ENCODE measurements at regions not wholly inside any gene's neighbourhood (a gene's known extent, or its start where the extent isn't known, plus 50 kb on each side); places are given as distances from the start of the nearest gene placed in this dataset.
"Not testable (repeated sequence)": the region's sequence is repeated elsewhere in the genome, so short reads cannot be mapped to it uniquely, and the experiment has no call there.

- DNase-seq (ENCODE audit: insufficient read length) (no peak), FAIRE-seq (no peak)
- TF ChIP-seq POLR2A (IDR thresholded peaks at IDR 0.05; ENCODE audit: low read depth, low read length) (no peak), POLR2AphosphoS5 (IDR thresholded peaks at IDR 0.05; ENCODE audit: low read depth, low read length) (no peak), TAF1 (IDR thresholded peaks at IDR 0.05; ENCODE audit: borderline replicate concordance, low read depth, low read length) (no peak)
These were observed 65.8 kb downstream of the MRPL57 start for GRCh38 chr13:21242236-21242635.

- no peak for DNase-seq (ENCODE audit: insufficient read length)
- no peak for FAIRE-seq
- TF ChIP-seq TAF1 (IDR thresholded peaks at IDR 0.05; ENCODE audit: borderline replicate concordance, low read depth, low read length) (no peak), POLR2A (IDR thresholded peaks at IDR 0.05; ENCODE audit: low read depth, low read length) (no peak), POLR2AphosphoS5 (IDR thresholded peaks at IDR 0.05; ENCODE audit: low read depth, low read length) (no peak)
These were observed 66.8 kb downstream of the MRPL57 start for GRCh38 chr13:21243045-21243897.

DNA sequence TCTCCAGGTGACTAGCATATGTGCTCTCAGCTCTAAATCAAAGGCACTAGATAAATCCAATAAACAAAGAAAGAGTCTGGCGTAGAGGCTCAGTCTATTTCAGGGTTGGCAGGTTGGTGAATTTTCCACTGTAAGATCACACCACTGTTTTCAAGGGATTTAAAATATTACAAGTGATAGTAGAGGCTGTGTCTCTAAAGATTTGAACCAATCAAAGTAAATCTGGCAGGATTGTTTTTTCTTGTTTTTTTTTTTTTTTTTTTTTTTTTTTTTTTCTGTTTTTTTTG is 67.4 kb downstream of the MRPL57 start:
- not testable (repeated sequence) for DNase-seq (ENCODE audit: insufficient read length)

DNA sequence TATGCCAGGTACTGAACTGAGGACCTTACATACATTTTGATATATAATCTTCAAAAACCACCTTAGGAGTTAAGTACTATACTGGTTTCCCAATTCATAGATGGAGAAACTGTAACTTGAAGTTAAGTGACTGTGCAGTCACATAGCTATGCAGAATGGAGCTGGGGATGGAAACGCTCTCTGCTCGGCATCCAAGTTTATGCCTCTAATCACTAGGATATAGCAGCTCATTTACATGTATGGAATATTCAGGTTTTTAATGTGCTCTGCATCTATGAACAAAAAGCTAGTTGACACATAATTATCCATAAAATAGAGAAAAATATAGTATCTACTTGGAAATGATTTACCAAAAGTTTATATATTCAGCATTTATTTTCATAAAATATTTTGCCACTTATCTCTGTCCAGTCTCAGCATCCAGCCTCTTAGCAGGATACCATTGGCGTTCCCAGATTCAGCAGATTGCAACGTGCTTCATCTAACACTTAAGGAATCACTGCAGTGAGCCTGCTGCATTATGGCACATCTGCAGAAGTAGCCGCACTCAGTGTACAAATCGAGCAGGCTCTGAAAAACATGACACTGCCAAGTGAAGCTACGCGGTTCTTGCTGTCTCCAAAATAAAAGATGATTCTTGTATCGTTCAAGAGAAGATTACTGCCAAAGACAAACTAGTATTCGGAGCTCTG is 70.4 kb downstream of the MRPL57 start:
- DNase-seq (ENCODE audit: insufficient read length) (no peak), FAIRE-seq (no peak)
- TF ChIP-seq TAF1 (IDR thresholded peaks at IDR 0.05; ENCODE audit: borderline replicate concordance, low read depth, low read length) (no peak), POLR2AphosphoS5 (IDR thresholded peaks at IDR 0.05; ENCODE audit: low read depth, low read length) (no peak), POLR2A (IDR thresholded peaks at IDR 0.05; ENCODE audit: low read depth, low read length) (no peak)

More for the DNA sequence above, 67.4 kb downstream of the MRPL57 start:
- FAIRE-seq, result not testable (repeated sequence)

GRCh38 chr13:21256351-21256761 is 79.9 kb downstream of the MRPL57 start:
- TF ChIP-seq POLR2AphosphoS5 (IDR thresholded peaks at IDR 0.05; ENCODE audit: low read depth, low read length) (no peak), POLR2A (IDR thresholded peaks at IDR 0.05; ENCODE audit: low read depth, low read length) (no peak), TAF1 (IDR thresholded peaks at IDR 0.05; ENCODE audit: borderline replicate concordance, low read depth, low read length) (no peak)
- DNase-seq (ENCODE audit: insufficient read length) (no peak), FAIRE-seq (no peak)

- no peak for TF ChIP-seq TAF1 (IDR thresholded peaks at IDR 0.05; ENCODE audit: borderline replicate concordance, low read depth, low read length)
- no peak for TF ChIP-seq POLR2AphosphoS5 (IDR thresholded peaks at IDR 0.05; ENCODE audit: low read depth, low read length)
- no peak for TF ChIP-seq POLR2A (IDR thresholded peaks at IDR 0.05; ENCODE audit: low read depth, low read length)
- DNase-seq (ENCODE audit: insufficient read length) (no peak), FAIRE-seq (peak; percentile 40)
These were observed 80.4 kb downstream of the MRPL57 start for GRCh38 chr13:21256891-21257290.

DNA sequence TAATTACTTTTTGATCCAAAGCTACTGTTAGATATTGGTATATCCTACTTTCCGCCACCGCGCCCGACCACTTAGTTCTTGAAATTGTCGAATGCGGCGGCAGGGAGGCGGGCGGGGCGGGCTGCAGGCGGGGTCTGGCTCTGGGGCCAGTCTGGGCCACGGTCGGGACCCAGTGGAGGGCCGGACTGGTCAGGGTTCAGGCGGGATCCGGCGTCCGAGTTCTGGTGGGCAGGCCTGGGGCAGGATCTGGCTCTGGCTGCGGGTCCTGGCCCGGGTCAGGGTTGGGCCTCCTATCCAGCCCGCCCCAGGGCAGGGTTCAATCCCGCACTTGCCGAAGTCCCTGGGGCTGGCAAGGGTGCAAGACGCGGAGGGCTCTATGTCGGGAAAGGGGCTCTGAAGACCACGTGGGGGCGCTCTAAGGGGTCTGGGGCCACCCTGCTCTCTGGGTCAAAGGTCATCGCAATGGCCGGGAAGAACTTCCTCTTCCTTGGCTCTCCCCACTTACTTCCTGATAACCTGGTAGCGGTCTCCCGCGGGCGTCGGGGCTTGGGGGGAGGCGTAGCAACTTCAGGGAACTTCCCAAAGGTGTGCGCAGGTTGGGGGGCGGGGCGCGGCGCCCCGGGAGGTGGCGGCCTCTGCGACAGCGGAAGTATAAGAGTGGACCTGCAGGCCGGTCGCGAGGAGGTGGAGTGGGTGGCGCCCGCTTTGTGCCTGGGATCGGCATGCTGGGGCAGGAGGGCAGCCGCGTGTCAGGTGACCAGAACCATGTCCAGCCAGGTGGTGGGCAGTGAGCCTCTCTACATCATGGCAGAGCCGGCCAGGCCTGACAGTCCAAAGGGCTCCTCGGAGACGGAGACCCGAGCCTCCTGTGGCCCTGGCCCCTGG is 83.4 kb downstream of the MRPL57 start:
- FAIRE-seq (no peak), DNase-seq (ENCODE audit: insufficient read length) (no peak)
- TF ChIP-seq TAF1 (IDR thresholded peaks at IDR 0.05; ENCODE audit: borderline replicate concordance, low read depth, low read length), result no peak
- TF ChIP-seq POLR2A (IDR thresholded peaks at IDR 0.05; ENCODE audit: low read depth, low read length), result no peak
- TF ChIP-seq POLR2AphosphoS5 (IDR thresholded peaks at IDR 0.05; ENCODE audit: low read depth, low read length), result no peak

- FAIRE-seq; DNase-seq (ENCODE audit: insufficient read length): not testable (repeated sequence)
These were observed 84.3 kb downstream of the MRPL57 start for GRCh38 chr13:21260561-21261290.

GRCh38 chr13:21261487-21262216 is 85.2 kb downstream of the MRPL57 start:
- not testable (repeated sequence) for FAIRE-seq; DNase-seq (ENCODE audit: insufficient read length)

DNA sequence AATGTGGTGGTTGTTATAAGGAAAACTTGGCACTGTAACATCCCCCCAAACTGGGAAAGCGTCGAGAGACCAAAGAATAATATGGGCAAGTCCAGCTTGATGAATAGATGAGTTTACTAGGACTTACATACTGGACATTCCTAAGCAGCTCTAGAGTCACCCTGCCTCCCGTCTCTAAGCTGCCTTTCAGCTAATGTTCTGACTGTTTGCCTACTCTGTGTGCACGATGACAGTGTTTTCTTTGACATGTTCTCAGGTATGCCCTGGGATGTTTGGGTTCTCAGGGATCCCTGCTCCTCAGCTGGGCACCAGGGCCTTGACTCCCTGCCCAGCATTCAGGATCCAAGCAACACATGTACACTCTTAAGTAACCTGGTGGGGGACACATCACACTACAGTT is 87.5 kb downstream of the MRPL57 start:
- DNase-seq (ENCODE audit: insufficient read length), result not testable (repeated sequence)
- peak; percentile 76 for FAIRE-seq

- not testable (repeated sequence) for DNase-seq (ENCODE audit: insufficient read length); FAIRE-seq
These were observed 92.0 kb downstream of the MRPL57 start for GRCh38 chr13:21268485-21268884.

GRCh38 chr13:21272439-21272838 is 96.0 kb downstream of the MRPL57 start:
- not testable (repeated sequence) for DNase-seq (ENCODE audit: insufficient read length); FAIRE-seq

GRCh38 chr13:21274457-21274856 is 98.0 kb downstream of the MRPL57 start:
- not testable (repeated sequence) for DNase-seq (ENCODE audit: insufficient read length)
- peak; percentile 57 for FAIRE-seq
